ENCODE measurements at regions not wholly inside any gene's neighbourhood (a gene's known extent, or its start where the extent isn't known, plus 50 kb on each side); places are given as distances from the start of the nearest gene placed in this dataset.

GRCh38 chr4:145308598-145308997 lies 128.2 kb upstream of the OTUD4 start:
- TF ChIP-seq POLR2A (IDR thresholded peaks at IDR 0.05; ENCODE audit: low read depth, low read length), result no peak
- TF ChIP-seq TAF1 (IDR thresholded peaks at IDR 0.05; ENCODE audit: low read depth, low read length), result no peak
- no peak for TF ChIP-seq POU2F2 (IDR thresholded peaks at IDR 0.05; ENCODE audit: low read depth, low read length)
- no peak for TF ChIP-seq POLR2AphosphoS5 (IDR thresholded peaks at IDR 0.05; ENCODE audit: low read depth, low read length)
